ENCODE measurements at regions not wholly inside any gene's neighbourhood (a gene's known extent, or its start where the extent isn't known, plus 50 kb on each side); places are given as distances from the start of the nearest gene placed in this dataset.

DNA sequence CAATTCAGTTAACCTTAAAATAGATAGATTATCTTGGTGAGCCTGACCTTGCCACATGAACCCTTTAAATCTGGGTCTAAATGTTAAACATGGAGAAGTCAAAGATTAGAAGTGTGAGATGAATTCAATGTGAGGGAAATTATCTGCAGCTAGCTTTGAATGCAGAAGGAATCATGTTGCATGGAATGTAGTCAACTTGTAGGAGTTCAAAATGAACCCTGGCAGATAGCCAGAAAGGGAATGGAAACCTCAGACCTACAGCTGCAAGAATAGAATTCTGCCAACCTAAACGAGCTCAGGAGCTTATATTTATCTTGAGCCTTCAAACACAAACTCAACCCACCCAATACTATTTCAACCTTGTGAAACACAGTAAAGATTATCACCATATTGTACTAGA is 632.5 kb downstream of the KCTD8 start:
- H3K27ac Mint-ChIP-seq: no peak overlapping the region
- no peaks in the 10 kb centered on the region for H3K27me3 Mint-ChIP-seq
- peaks cover 28% of the 10 kb centered on the region for H3K9me3 Mint-ChIP-seq
- ATAC-seq (no peak), DNase-seq (ENCODE audit: low spot score) (no peak)
- H3K4me1 Mint-ChIP-seq (ENCODE audit: low read depth in 2 of 2): no peaks in the 10 kb centered on the region
- peaks cover 7% of the 10 kb centered on the region for H3K36me3 Mint-ChIP-seq
- no peak overlapping the region for H3K4me3 Mint-ChIP-seq

DNA sequence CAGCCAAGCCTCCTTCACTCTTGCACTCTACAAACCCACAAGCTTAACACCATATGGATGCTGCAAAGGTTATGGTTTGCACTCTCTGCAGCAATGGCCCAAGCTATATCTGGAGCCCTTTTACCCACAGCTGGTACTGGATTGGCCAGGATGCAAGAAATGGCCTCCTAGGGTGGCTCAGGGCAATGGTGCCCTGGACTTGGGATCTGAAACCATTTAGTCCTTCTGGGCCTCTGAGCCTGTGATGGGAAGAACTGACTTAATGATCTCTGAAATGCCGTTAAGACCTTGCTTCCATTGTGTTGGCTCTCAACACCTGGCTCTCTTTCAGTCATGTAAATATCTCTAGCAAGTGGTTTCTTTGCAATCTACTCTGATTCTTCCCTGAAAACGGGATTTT is 626.0 kb downstream of the KCTD8 start:
- no peaks in the 10 kb centered on the region for H3K27me3 Mint-ChIP-seq
- peaks cover 27% of the 10 kb centered on the region for H3K9me3 Mint-ChIP-seq
- no peaks in the 10 kb centered on the region for H3K4me1 Mint-ChIP-seq (ENCODE audit: low read depth in 2 of 2)
- H3K36me3 Mint-ChIP-seq: peaks cover 12% of the 10 kb centered on the region
- H3K27ac Mint-ChIP-seq: no peak overlapping the region
- no peak for DNase-seq (ENCODE audit: low spot score)
- no peak for ATAC-seq
- no peak overlapping the region for H3K4me3 Mint-ChIP-seq

DNA sequence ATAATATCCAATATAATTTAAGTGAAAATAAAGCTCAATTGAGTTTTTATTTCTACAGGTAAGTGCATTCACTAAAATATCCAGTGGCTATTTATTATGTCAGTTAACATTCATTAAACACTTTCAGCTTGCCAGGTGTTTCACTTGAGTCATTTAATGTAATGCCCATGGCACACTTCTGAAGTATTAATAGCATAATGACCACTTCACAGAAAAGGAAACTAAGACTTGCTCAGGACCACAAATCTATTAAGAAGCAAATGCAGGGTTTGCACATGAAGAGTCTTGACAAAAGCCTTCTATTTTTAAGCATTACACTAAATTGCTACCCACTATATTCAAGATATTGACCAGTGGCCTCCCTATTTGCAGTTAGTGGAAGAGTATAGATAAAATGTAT is 612.7 kb downstream of the KCTD8 start:
- Mint-ChIP-seq H3K9me3 (peaks cover 24% of the 10 kb centered on the region), H3K36me3 (no peaks in the 10 kb centered on the region), H3K27me3 (no peaks in the 10 kb centered on the region), H3K4me1 (ENCODE audit: low read depth in 2 of 2) (no peaks in the 10 kb centered on the region), H3K4me3 (no peak overlapping the region), H3K27ac (no peak overlapping the region)
- ATAC-seq (no peak), DNase-seq (ENCODE audit: low spot score) (no peak)

DNA sequence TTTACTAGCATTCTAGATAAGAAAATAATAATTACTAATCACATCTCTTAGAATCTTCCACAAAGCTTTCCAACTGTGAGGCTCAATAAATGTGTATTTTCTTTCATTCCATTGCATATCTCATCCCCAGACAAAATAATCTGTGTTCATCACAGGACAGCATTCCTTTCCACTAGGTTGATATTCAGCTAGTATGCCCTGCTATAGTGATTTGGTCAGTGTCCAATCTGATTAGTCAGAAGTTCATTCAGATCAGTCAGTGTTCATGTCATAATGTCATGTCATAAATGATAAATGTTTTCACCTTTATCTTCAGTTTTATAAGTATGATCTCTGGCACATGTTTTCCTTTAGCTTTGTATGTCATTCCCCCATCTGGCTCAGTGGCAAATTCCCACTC is 611.4 kb downstream of the KCTD8 start:
- H3K36me3 Mint-ChIP-seq: no peaks in the 10 kb centered on the region

DNA sequence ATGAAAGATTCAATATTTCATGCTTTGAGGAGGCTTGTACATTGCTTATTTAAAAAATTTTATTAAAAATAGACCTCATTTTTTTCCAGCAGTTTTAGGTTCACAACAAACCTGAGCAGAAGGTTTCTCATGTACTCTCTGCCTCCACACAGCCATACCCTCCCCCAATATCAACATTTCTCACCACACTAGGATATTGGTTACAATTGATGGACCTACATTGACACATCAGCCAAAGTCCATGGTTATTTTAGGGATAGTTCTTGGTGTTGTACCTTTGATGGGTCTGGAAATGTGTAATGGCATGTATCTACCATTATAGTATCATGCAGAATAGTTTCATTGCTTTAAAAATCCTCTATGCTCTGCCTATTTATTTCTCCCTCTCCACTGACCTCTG is 611.0 kb downstream of the KCTD8 start:
- no peak for ATAC-seq

More for the DNA sequence above, 611.4 kb downstream of the KCTD8 start:
- H3K9me3 Mint-ChIP-seq: peaks cover 20% of the 10 kb centered on the region
- ATAC-seq: no peak
- no peak for DNase-seq (ENCODE audit: low spot score)
- H3K4me3 Mint-ChIP-seq: no peak overlapping the region
- no peaks in the 10 kb centered on the region for H3K4me1 Mint-ChIP-seq (ENCODE audit: low read depth in 2 of 2)
- no peaks in the 10 kb centered on the region for H3K27me3 Mint-ChIP-seq
- H3K27ac Mint-ChIP-seq: no peak overlapping the region

DNA sequence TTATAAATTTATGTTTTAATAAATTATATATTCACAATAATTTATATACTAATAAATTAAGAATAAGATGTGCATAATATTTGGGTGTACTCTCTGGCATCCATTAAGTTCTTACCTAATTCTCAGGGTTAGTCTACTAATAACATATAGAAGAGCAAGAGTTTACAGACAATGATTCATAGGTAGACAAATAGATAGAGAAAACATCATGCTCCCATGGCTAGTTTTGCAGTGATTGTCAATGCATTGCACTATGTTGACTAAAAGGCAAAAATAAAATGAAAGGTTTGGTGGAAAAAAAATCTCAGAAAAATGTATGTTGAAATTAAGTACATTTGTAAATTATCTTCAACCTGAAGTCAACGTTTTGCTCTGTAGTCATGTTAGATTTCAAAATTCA is 606.0 kb downstream of the KCTD8 start:
- Mint-ChIP-seq H3K4me3 (no peak overlapping the region), H3K27me3 (no peaks in the 10 kb centered on the region), H3K9me3 (peaks cover 6% of the 10 kb centered on the region), H3K27ac (no peak overlapping the region), H3K4me1 (ENCODE audit: low read depth in 2 of 2) (no peaks in the 10 kb centered on the region), H3K36me3 (no peaks in the 10 kb centered on the region)
- ATAC-seq: no peak
- DNase-seq (ENCODE audit: low spot score): no peak

More for the DNA sequence above, 611.0 kb downstream of the KCTD8 start:
- no peaks in the 10 kb centered on the region for H3K4me1 Mint-ChIP-seq (ENCODE audit: low read depth in 2 of 2)
- H3K9me3 Mint-ChIP-seq: peaks cover 20% of the 10 kb centered on the region
- no peak for DNase-seq (ENCODE audit: low spot score)
- no peaks in the 10 kb centered on the region for H3K36me3 Mint-ChIP-seq
- no peaks in the 10 kb centered on the region for H3K27me3 Mint-ChIP-seq
- H3K4me3 Mint-ChIP-seq: no peak overlapping the region
- H3K27ac Mint-ChIP-seq: no peak overlapping the region

DNA sequence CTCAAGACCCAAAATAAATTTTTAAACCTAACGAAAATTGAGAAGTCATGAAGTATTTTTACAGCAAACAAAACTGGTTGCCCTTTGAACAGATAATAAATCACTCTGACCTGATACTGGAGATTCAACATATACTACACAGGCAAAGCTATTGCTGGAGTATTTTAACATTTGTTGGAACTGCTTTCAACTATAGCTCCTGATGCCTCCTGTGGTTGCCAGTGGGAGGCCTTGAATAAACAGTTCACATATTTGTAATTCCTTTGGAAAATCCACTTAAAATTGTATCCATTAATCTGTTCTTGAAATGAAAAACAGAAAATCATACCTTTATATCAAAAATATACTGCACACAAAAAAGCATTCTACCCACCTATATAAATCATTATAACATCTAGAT is 605.1 kb downstream of the KCTD8 start:
- no peak overlapping the region for H3K4me3 Mint-ChIP-seq
- no peaks in the 10 kb centered on the region for H3K27me3 Mint-ChIP-seq

DNA sequence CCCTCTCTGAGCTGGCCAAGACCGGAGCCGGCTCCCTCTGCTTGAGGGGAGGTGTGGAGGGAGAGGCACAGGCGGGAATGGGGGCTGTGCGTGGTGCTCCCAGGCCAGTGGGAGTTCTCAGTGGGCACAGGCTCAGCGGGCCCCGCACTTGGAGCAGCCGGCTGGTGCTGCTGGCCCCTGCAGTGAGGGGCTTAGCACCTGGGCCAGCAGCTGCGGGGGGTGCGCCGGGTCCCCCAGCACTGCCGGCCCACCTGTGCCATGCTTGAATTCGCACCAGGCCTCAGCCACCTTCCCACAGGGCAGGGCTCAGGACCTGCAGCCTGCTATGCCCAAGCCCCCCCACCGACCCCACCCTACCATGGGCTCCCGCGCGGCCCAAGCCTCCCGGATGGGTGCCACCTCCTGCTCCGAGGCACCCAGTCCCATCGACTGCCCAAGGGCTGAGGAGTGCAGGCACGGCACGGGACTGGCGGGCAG is 602.5 kb downstream of the KCTD8 start:
- DNase-seq (ENCODE audit: low spot score): no peak
- H3K36me3 Mint-ChIP-seq: no peaks in the 10 kb centered on the region

More for the DNA sequence above, 605.1 kb downstream of the KCTD8 start:
- ATAC-seq (no peak), DNase-seq (ENCODE audit: low spot score) (no peak)
- Mint-ChIP-seq H3K4me1 (ENCODE audit: low read depth in 2 of 2) (no peaks in the 10 kb centered on the region), H3K9me3 (peaks cover 3% of the 10 kb centered on the region), H3K36me3 (no peaks in the 10 kb centered on the region), H3K27ac (no peak overlapping the region)

DNA sequence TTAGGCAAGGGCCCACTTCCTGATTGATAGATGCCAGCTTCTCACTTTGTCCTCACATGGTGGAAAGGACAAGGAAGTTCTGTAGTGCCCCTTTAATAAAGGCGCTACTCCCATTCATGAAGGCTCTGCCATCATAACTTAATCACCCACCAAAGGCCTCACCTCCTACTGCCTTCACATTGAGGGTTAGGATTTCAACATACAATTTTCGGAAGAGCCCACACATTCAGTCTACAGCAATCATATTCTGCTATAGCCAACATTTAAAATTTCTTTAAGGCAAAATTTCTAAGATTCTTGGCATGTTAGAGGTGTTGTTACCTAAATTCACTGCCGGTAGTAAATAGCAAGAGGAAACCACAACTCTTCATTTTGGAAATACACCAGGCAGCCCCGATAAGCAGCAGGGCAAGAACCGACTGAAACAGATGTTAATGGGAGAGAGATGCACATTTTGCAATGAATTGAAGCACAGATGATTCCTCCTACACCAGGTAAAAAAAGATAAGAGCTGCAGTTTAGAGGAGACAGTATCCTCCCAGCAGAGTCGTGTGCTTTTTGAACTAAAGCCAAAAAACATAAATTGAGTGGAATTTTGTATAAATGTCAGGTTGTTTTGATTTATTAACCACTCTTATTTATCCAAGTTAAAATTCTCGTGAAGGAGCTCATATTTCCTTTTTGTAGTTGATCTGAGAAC is 594.9 kb downstream of the KCTD8 start:
- ATAC-seq: no peak

More for the DNA sequence above, 602.5 kb downstream of the KCTD8 start:
- Mint-ChIP-seq H3K9me3 (peaks cover 5% of the 10 kb centered on the region), H3K27ac (no peak overlapping the region), H3K4me1 (ENCODE audit: low read depth in 2 of 2) (no peaks in the 10 kb centered on the region), H3K4me3 (no peak overlapping the region), H3K27me3 (no peaks in the 10 kb centered on the region)
- ATAC-seq: no peak

DNA sequence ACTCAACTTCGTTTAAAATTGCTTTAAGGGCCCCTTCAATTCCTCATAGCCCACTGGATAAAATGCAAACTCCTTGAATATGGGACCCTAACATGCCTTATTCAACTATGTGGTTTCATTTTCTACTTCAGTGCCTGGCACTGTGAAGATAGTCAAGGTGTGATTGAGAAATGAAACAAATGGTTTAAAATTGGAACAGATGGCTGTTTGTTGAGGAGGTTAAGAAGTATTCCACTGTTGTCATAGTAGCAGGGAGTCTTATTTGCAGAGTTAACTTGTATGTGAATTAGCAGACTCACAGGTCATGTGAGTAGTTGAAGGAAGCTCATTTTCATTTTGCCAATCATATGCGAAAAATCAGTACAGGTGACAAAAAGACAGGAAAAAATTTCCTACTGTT is 593.3 kb downstream of the KCTD8 start:
- ATAC-seq: no peak
- no peak for DNase-seq (ENCODE audit: low spot score)
- peaks cover 27% of the 10 kb centered on the region for H3K9me3 Mint-ChIP-seq
- no peaks in the 10 kb centered on the region for H3K27me3 Mint-ChIP-seq
- H3K36me3 Mint-ChIP-seq: peaks cover 7% of the 10 kb centered on the region
- H3K4me3 Mint-ChIP-seq: no peak overlapping the region
- no peaks in the 10 kb centered on the region for H3K4me1 Mint-ChIP-seq (ENCODE audit: low read depth in 2 of 2)
- H3K27ac Mint-ChIP-seq: no peak overlapping the region

More for the DNA sequence above, 594.9 kb downstream of the KCTD8 start:
- no peak for DNase-seq (ENCODE audit: low spot score)
- Mint-ChIP-seq H3K27me3 (no peaks in the 10 kb centered on the region), H3K4me1 (ENCODE audit: low read depth in 2 of 2) (no peaks in the 10 kb centered on the region), H3K27ac (no peak overlapping the region), H3K9me3 (peaks cover 22% of the 10 kb centered on the region), H3K4me3 (no peak overlapping the region), H3K36me3 (no peaks in the 10 kb centered on the region)

DNA sequence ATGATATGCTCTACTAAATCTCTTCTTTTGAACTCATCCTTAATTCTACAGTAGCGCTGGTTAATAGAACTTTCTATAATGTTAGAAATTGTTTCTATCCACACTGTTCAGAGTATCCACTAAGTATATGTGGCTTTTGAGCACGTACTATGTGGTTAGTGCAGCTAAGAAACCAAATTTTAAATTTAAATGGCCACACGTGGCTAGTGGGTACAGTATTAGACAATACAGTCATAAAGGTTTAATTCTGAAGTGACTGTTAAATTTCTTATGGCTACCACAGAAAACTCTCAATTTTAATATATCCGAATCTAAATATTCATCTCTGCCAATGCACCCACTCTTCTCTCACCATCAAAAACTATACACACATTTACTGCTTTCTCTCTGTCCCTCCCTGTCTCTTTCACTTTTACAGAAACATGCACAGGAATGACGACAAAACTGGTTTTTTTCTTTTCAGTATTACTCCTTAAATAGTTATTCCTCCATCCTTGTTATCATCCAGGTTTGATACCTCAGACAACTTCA is 583.9 kb downstream of the KCTD8 start:
- Mint-ChIP-seq H3K9me3 (peaks cover 21% of the 10 kb centered on the region), H3K4me1 (ENCODE audit: low read depth in 2 of 2) (no peaks in the 10 kb centered on the region), H3K27ac (no peak overlapping the region), H3K36me3 (peaks cover 16% of the 10 kb centered on the region), H3K27me3 (no peaks in the 10 kb centered on the region), H3K4me3 (no peak overlapping the region)
- no peak for ATAC-seq
- DNase-seq (ENCODE audit: low spot score): no peak

DNA sequence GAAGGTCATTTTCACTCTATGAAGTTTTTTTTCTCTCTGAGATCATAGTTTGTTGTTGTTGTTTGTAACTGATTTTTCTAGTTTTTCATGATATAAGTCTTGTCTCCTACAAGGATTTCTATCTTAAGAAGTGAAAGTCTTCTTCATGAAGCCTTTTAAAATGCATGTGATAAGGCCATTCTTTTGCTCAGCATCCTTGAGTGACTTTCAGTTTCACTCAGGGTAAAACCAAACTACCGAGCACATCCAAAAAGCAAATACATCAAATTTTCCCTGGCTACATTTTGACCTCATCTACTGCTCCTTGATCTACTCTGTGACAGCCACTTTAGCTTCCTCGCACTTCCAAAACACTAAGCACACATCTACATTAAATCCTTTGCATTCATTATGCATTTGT is 580.7 kb downstream of the KCTD8 start:
- peaks cover 19% of the 10 kb centered on the region for H3K36me3 Mint-ChIP-seq
- H3K4me3 Mint-ChIP-seq: no peak overlapping the region
- H3K9me3 Mint-ChIP-seq: peaks cover 29% of the 10 kb centered on the region
- H3K27ac Mint-ChIP-seq: no peak overlapping the region
- DNase-seq (ENCODE audit: low spot score) (no peak), ATAC-seq (no peak)
- H3K27me3 Mint-ChIP-seq: no peaks in the 10 kb centered on the region
- no peaks in the 10 kb centered on the region for H3K4me1 Mint-ChIP-seq (ENCODE audit: low read depth in 2 of 2)

DNA sequence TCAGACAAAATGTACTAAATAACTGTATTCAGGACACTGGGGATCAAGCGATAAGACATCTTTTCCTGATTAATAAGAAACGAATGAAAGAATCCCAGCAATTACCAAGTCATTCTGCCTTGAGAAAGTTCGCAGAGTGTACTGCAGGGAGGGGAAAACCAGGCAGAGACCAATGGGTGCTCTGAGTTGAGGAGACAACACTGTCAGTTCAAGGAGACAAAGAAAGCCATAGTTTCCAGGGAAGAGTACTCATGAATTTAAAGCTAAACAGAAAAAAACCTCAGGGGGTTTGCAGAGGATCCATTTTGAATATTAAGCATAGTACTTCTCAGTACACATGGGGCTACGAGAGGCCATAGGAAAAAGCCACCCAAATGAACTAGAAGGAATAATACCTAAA is 573.0 kb downstream of the KCTD8 start:
- Mint-ChIP-seq H3K4me1 (ENCODE audit: low read depth in 2 of 2) (no peaks in the 10 kb centered on the region), H3K9me3 (peaks cover 22% of the 10 kb centered on the region), H3K4me3 (no peak overlapping the region), H3K27ac (no peak overlapping the region), H3K27me3 (no peaks in the 10 kb centered on the region), H3K36me3 (peaks cover 6% of the 10 kb centered on the region)
- DNase-seq (ENCODE audit: low spot score) (no peak), ATAC-seq (no peak)

DNA sequence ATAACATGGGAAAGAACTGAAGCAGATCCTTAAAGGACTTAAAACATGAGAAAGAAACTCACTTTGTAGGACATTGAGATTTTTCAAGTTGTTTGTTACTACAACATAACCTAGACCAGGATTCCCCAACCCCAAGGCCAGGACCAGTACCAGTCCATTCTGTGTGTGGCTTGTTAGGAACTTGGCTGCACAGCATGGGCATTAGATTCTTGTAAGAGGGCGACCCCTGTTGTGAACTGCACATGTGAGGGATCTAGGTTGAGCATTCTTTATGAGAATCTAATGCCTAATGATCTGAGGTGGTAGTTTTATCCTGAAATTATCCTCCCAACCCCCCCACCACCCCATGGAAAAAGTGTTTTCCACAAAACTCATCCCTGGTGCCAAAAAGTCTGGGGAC is 566.1 kb downstream of the KCTD8 start:
- peaks cover 22% of the 10 kb centered on the region for H3K9me3 Mint-ChIP-seq
- H3K36me3 Mint-ChIP-seq: no peaks in the 10 kb centered on the region
- no peak for DNase-seq (ENCODE audit: low spot score)

DNA sequence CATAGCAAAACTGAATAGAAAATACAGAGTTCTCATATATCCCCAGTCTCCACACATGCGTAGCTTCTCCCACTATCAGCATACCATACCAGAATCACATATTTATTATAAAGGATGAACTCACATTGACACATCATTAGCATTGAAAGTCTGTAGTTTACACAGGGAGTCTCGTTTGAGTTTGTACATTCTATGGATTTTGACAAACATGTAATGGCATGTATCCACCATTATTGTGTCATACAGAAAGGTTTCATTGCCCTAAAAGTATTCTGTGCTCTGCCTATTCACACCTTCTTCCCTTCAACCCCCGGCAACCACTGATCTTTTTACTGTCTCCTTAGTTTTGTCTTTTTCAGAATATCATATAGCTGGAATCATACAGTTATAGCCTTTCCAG is 562.4 kb downstream of the KCTD8 start:
- H3K27ac Mint-ChIP-seq: no peak overlapping the region
- ATAC-seq (no peak), DNase-seq (ENCODE audit: low spot score) (no peak)
- H3K4me1 Mint-ChIP-seq (ENCODE audit: low read depth in 2 of 2): no peaks in the 10 kb centered on the region
- H3K36me3 Mint-ChIP-seq: peaks cover 5% of the 10 kb centered on the region
- H3K9me3 Mint-ChIP-seq: peaks cover 21% of the 10 kb centered on the region
- H3K4me3 Mint-ChIP-seq: no peak overlapping the region
- no peaks in the 10 kb centered on the region for H3K27me3 Mint-ChIP-seq

More for the DNA sequence above, 566.1 kb downstream of the KCTD8 start:
- H3K4me3 Mint-ChIP-seq: no peak overlapping the region
- ATAC-seq: no peak
- H3K27me3 Mint-ChIP-seq: no peaks in the 10 kb centered on the region
- H3K27ac Mint-ChIP-seq: no peak overlapping the region
- no peaks in the 10 kb centered on the region for H3K4me1 Mint-ChIP-seq (ENCODE audit: low read depth in 2 of 2)

Measured in natural killer cell treated with Interleukin-12 subunit alpha and Interleukin-12 subunit beta and Interleukin-15 and Interleukin-18, amount 100 ng/mL, for 72 hours (primary cell).